Activated naive CD4-positive, alpha-beta T cell treated with anti-CD3 and anti-CD28 coated beads, Interleukin-2, amount 50 U/mL, for 16 hours (primary cell): ENCODE measurements at regions not wholly inside any gene's neighbourhood (a gene's known extent, or its start where the extent isn't known, plus 50 kb on each side); places are given as distances from the start of the nearest gene placed in this dataset.

Source experiments
- DNase-seq: peaks from one replicate; pipeline ENCODE4 v3.0.0-alpha.2; 2020

DNA sequence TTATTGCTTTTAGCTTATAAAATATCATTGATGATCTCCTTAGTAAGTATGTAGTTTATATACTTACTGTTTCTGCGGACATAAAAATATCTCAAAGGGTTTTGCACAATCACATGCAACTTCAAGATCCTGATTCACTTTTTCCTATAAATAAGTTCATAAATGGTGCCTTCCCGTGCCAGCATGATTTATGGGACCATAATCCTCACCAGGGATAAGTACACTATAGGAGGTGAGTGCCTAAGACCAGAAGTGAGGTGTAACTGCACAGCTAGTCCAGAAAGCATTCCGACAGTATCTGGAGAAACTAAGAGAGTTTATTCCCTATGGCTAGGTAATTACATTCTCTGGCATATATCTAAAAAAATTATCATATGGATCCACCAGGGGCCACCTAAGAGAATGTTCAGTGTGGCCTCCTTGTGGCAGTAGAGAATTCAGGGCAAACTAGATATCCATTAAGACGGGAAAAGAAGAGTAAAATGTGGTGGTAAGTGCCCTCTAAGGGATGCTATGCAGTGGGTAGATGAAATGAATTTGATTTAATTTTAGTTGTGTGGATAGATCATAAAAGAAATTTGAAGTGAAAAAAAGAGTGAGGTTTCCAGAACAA lies 402.5 kb upstream of the SLC24A2 start:
- DNase-seq, result no peak

DNA sequence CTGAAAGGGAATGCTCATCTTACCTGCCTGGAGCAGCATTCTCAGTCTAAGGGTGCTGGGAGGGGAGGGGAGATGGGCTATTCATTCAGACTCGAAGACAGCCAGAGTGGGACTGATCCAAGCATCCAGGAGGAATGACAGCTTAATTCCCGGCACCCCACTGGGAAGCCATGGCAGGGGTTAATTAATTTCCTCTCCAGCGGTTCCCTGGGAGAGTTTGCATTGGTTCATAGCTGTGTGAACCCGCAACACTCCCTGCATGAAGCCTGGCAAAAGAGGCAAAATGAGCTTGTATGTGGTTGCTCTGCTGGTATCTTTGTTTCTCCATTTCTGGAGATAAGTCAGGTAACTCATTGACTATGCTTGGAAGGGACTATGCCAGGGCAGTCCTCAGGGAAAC lies 401.0 kb upstream of the SLC24A2 start:
- DNase-seq, result no peak

DNA sequence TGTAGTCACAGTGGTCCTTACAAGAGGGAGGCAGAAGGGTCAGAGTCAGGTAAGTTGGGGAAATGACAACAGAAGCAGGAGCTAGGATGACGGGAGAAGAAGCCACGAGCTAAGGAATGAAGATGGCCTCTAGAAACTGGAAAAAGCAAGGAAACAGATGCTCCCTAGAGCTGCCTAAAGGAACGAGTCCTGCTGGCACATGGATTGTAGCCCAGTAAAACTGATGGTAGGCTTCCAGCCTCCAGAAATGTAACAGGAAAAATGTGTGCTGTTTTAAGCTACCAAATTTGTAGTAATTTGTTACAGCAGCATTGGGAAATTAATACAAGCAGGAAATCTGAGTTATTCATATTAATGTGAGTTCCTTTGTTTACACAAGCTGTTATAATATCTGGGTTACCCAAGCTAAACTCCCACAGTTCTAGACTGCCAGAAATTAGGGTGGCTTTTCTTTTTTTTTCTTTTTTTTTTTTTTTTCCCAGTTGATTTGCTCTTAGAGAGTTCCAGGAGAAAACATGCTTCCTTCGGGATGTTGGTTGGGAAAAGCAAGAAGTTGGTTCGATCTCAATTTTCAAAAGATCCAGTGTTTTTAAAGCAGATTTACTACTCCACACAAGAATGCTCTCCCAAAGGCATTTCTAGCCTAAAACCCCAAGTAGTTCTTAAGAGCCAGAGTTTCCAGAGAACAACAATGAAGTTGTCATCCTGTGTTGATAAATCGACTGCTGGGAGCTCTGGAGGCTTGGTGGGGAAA lies 400.0 kb upstream of the SLC24A2 start:
- DNase-seq, result no peak

DNA sequence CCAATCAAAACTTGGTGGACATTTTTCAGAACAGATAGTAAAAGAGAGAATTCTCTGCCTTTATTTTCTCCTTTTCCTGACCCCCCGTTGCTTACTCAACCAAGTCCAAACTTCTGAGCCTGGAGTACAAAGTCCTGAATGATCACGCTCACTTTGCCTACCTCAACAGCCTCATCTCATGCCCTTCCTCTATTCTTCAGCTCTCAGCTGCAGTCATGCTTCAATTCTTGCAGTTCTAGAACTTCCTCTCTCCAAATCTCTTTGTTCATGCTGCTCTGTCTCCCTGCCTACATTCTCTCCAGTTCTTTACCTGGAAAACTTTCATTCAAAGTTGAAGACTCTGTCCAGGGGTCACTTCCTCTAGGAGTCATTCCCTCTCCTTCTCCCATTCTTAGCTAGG lies 398.5 kb upstream of the SLC24A2 start:
- no peak for DNase-seq

DNA sequence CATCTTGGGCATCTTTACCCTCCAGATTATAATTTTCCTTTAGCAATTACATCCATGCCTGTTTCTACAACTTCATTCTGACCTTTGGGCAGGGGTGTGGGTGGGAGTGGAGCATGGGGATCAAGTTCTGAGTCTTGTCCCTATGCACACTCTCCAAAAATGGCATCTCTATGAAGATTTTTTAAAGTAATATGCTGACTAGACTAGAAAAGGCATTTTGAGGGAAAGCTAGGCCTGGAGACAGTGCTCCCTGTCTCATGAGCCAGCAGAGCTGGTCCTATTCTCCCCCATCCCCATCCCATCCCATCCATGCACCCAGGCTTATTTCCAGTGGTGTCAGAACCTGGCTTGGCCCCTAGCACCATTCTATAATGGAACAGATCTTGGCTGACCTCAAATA lies 398.0 kb upstream of the SLC24A2 start:
- no peak for DNase-seq

DNA sequence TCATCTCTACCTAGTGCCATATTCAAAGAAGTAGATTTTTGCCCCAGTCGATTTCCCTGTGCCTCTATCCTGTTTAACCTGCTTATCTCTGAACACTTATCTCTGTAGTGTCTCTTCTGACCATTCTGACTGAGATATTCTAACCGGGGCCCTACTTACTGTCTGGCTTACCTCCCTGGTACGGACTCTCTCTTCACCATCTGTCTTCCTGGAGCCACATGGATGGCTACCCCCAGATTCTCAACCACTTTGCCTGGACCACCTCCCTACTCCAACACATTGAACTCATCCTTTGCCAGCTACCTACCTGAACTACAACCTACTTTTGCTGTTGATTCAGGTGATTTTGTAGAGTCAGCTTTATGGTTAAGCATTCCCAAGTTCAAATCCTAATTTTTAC lies 397.4 kb upstream of the SLC24A2 start:
- DNase-seq, result no peak

DNA sequence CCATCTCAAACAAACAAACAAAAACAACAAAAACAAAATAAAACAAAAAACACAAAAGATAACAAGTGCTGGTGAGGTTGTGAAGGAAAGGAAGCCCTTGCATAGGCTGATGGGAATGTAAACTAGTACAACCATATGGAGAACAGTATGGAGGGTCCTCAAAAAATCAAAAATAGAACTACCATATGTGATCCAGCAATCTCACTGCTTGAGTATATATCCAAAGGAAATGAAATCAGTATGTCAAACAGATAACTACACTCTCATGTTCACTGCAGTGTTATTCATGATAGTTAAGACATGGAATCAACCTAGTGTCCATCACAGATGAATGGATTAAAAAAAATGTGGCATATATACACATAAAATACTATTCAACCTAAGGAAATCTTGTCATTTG lies 395.7 kb upstream of the SLC24A2 start:
- no peak for DNase-seq

DNA sequence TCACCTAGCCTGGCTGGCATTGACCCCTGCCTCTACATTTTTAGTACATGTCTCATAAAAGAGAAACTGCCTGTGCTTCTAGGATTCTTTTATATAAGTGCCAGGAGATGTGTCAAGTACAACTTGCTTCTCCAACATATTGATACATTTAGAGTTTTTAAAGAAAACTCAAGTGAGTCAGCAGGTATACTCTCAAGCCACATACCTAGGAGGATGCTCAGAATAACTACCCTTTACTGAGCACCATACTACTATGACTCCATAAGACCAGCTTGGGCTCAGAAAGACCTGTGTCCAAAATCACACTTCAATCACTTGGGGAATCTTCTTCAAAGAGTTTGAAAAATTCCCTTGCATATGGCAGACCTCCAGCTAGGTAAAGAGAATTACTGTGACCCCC lies 389.8 kb upstream of the SLC24A2 start:
- no peak for DNase-seq

DNA sequence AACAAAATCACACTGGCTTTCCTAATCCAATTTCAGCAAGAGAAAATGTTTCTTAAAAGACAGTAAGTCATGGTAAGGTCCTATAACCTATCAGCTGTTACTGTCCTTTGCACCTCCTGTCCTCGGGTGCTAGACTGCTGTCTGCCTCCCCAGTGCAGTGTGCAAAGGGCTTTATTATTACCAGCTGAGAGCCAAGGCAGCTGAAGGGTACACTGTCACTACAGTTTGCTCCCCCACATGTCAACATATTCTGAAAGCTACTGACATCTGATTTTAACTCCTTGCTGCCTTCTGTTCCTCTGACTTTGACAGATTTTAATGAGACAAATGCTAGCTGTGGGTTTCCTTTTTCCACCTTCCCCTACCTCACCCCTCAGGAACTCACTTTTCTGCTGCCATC lies 389.4 kb upstream of the SLC24A2 start:
- DNase-seq, result no peak

DNA sequence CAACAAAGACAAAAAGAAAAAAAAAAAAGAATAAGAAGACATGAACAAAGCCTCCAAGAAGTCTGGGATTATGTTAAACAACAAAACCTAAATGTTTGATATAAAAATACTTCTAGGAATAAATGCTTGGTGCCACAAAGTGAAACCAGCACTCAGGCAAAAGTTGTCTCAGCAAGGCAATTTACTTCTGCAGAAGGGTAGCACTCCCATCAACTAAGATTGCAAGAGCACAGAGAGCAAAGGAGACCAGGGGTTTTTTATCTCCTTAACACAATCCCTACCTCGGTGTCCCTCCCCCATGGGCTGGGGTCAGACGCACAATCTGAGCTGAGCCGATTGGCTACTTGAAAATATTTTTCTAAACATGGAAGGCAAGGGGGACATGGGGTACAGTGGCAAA lies 381.3 kb upstream of the SLC24A2 start:
- DNase-seq, result no peak

DNA sequence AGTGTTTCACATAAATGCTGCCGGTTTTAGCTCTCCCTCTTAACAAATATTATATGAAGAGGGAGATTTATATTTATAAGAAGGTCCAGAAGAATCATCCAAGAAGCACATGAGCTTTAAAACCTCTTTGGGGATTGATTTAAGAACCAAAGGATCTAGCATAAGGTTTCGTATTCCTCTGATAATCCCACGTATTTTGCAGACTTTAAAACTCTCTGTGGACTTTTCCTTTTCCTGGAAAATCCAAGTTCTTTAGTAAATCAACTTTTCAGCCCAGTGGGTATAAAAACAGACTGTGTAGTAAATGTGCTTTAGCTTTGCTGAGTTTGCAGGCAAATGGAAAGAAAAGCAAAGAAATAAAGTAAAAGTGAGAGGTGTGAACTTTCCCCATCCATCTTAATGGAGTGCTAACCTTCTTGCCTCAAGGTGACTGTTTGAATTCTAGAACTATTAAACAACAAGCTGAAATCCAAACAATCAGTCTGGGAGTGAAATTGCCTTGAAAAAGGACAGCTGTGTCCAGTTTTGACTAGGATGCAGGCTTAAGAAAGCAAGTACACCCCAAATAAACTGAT lies 363.4 kb upstream of the SLC24A2 start:
- DNase-seq, result no peak

DNA sequence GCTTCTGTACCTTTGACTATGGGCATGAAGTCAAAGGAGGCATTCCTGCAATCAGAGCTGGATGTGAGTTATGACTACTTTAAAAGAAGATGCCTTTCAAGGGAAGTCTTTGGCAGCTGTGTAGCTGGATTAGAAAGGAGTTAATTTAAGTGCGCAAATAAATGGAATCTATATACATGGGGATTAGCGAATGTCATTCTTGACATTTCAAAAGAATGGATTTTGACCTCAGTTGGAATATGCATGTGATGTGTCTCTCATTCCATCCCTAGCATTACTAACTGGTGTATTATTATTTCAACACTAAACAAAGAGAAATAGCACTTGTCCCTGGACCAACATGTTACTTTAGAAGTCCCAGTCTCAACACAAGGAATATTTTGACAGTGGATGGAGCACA lies 359.6 kb upstream of the SLC24A2 start:
- no peak for DNase-seq

DNA sequence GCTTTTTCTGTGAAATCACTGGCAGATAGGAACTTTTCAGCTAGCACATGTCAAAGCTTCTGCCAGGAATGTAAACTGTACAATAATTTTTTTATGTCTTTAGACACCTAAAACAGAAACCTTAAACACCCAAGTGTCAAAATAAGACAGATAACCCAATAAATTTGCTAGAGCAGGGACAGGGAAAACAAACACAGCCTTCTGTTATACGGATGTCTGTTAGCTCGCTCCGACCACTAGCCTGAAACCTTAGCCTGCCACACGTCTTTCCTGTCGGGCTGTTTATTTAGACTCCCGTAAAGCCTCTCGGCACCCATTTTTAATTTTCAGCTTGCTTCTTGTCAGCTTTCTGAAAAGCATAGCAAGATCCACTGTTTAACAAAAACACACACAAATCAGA lies 355.4 kb upstream of the SLC24A2 start:
- DNase-seq, result no peak

DNA sequence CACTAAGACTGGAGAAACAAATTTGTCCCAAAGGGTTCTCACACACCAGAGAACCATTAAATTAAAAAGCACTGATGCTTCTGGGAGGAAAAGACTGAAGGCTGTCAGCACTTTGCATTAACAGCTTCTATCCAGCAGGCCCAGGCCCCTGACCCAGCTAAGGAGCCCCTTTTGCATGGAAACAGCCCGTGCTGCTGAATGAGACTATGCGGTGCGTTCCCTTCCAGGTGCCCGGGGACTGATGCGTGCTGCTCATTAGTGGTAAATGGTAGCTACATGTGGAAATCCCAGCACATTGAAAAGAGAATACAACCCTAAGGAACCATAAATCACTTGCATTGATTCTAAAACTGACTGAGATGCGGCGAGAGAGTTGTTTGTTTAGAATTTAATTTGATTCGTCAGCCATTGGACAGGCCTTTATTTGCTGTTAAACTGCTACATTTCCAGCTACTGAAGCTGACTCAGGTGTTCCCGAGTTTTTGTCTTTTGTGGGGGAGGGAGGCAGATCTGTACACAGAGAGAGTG lies 351.0 kb upstream of the SLC24A2 start:
- DNase-seq, result no peak

DNA sequence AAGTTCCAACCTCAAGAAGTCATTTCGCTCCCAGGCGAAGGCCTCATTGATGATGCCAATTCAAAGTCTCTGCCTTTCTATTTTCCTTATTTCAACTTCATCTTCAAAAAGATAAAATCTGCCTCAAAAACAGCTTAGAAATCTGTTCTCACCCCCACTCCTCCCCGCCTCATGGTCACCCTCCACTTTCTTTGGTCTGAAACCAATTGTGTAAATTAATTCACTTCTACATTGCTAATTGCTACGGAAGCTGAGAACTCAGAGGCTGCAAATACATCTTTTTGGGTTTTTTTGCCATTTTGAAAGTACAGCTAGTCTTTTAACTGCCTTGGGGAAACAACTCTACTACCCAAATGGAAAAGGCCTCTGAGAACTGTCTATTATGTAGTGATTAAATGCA lies 350.0 kb upstream of the SLC24A2 start:
- no peak for DNase-seq

DNA sequence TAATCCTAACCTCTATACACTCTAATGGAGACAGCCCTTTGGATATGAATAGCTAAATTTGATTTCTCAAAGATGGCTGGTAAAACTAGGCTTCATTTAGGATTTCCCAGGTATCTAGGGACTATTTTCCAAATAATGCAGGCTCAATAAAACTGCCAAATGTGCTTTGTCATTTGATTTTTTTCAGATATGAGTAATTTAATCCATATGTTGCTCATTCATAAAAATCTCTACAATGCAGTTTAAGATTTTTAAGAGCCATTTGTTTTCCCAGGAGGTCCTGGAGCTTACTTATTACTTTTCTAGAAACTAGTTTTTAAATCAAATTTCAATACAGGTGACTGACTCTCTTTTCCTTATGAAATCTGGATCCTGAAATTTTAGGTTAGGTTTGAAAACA lies 349.3 kb upstream of the SLC24A2 start:
- no peak for DNase-seq

DNA sequence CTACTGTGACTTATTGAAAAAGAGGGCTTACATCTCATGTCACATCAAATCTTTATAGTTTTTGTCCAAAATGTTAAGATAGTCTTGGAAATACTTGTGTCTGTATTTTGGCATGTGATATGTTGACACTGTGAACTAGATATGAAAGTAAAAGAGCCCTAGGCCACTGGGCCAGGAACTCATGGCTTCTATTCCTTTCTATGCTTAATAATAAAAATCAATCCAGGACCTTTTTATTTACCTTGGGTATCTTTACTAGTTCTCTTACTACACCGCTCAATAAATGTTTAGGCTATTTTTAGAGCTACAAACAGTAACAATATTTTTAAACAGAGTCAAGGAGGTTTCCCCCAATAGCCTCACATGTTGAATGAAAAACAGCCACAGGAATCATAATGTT lies 348.6 kb upstream of the SLC24A2 start:
- DNase-seq, result no peak

DNA sequence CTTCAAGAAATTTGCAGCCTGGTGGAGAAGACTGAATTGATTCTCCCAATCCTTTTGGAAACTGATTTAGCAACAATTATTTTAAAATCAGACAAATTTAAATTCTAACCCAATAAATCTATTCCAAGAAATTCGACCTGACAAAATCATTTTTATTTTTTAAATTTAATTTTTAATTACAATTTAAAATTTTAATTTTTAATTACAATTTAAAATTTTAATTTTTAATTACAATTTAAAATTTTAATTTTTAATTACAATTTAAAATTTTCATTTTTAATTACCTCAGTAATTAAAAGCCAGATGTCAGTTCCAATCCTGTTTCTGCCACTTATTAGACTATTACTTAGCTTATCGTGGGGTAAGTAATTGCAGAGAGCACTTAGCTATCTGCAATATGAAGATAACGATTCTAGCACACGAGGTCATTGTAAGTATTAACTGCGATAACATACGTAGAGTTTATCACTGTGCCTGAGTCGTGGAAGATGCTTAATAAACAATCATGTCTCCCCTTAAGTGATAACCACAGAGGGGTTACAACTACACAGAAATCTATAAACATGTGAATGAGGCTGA lies 346.4 kb upstream of the SLC24A2 start:
- DNase-seq, result no peak

DNA sequence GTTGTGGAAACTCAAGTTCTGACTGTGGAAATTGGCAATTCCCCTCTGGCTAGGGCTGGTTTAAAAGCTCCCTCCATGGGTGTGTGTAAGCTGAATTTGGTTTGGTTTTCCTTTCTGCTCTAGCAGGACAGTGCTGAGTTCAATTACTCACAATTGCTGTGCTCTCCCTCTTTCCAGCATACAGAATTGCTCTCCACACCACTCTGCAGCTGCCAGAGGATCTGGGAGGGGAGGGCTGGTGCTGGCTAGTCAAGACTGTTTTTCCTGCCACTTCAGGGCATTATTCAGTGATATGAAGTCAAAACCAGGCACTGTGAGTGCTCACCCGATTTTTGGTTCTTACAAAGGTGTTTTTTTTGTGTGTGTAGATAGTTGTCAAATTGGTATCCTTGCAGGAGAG lies 336.9 kb upstream of the SLC24A2 start:
- no peak for DNase-seq

DNA sequence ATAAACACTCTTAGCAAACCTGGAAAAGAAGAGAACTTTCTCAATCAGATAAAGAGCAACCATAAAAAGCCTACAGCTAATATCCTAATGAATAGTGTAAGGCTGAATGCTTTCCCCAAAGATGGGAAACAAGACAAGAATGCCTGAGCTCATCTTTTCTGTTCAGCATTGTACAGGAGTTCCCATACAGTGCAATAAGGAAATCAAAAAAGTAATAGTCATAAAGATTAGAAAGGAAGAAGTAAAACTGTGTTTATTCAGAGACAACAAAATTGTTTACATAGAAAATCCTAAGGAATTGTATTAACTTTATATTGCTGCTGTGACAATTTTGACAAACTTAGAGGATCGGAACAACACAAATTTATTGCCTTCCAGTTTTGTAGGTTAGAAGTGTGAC lies 330.7 kb upstream of the SLC24A2 start:
- DNase-seq, result no peak

DNA sequence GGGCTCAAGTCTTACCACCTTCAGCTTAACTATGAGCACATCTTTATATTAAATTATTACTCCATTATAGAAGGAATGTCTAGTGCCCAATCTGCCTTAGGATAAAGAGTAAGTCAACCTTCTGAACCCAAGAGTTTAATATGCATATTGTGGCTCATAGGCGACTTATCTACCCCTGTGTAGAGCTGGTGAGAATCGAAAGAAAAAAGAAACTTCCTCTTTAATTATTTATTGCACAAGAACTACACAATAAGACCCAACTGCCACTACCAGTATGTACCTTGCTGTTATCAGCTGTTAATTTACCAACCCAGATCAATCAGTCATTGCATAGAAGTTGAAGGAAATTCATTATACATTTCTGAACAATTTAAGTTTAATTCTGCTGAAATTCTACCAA lies 329.1 kb upstream of the SLC24A2 start:
- no peak for DNase-seq

DNA sequence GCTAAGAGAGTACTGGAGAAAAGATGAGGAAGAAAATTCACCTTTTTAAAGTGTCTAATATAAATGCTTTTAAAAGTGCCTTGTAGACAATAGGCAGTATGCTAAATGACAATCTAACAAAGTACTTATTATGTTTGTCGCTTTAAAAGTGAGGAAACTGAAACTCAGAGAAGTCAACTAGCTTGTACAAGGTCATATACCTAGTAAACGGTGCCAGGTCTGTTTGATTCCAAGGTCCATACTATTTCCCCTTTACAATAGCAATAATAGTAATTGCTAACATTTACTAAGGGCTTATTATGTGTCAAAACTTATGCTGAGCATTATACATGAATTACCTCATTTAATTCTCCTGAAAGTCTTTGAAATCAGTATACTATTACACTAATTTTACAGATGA lies 328.6 kb upstream of the SLC24A2 start:
- DNase-seq, result no peak

DNA sequence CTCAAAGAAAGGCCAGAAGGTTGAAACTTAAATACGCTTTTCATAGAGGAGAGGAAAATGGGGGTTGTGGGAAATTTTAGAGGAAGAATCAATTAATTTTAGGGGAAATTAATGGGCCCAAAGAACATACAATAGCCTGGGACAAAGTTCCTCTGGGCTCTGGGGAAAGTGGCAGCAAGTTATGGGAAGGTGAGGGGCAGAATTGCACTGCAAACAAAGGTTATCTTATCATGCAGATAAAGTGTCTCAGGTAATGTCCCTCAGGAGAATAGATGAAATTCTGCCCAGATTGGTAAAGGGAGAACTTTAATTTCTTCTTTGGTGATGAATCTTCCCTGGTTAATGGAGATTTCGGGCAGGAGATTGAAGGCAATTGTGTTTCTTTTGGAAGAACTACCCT lies 326.1 kb upstream of the SLC24A2 start:
- no peak for DNase-seq

DNA sequence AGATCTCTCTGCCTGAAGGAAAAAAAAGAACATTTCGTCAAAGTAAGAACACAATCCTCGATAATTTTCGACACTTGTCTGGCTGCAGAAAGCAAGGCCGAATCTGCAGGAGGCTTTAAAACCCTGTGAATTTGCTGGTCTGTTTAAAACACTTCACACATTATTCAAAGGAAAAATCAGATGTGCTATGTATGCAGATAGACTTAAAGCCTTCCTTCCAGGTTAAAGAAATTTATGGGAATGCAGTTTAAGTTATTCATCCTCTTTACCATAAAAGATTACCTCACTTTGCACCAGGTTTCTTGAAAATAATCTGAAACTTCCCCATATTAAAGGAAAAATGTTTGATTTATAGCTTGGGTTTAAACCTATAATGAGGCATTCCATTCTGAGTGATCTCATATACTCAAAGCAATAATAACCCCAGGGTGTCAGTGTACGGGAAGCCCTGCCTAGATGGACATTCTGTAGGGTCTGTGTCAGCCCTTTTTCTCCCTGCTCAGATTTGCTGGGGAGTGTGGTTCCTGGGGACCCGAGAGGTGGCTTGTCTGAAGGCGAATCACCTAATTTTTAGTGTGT lies 323.5 kb upstream of the SLC24A2 start:
- DNase-seq, result no peak
